ENCODE measurements at regions not wholly inside any gene's neighbourhood (a gene's known extent, or its start where the extent isn't known, plus 50 kb on each side); places are given as distances from the start of the nearest gene placed in this dataset.

DNA sequence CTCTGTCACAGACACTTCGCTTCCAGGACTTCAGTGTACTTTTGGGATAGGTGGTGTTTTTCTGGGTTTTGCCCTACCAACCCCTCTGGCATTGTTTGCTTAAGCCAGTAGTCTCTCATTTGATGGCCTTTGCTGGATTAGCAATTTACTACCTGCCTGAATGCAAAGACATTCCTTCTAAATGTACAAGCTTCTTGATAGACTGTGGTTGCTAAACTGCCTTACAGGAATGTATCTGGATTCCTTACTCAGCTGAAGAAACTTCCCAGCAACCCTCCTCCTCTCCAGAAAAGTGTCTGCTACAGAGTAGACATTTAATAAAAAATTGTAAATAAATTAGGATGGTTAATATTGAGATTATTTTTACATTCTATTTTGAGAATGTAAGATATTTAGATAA lies 1916.7 kb downstream of the EFNA5 start:
- no peak for DNase-seq (ENCODE audit: low spot score)
- no peaks in the 10 kb centered on the region for H3K36me3 Mint-ChIP-seq (ENCODE audit: low read depth)
- H3K27me3 Mint-ChIP-seq (ENCODE audit: low read depth) = no peaks in the 10 kb centered on the region
- peaks cover 28% of the 10 kb centered on the region for H3K9me3 Mint-ChIP-seq
- no peaks in the 10 kb centered on the region for H3K4me1 Mint-ChIP-seq (ENCODE audit: low read depth)
- H3K4me3 Mint-ChIP-seq = no peak overlapping the region
- no peak overlapping the region for H3K27ac Mint-ChIP-seq

DNA sequence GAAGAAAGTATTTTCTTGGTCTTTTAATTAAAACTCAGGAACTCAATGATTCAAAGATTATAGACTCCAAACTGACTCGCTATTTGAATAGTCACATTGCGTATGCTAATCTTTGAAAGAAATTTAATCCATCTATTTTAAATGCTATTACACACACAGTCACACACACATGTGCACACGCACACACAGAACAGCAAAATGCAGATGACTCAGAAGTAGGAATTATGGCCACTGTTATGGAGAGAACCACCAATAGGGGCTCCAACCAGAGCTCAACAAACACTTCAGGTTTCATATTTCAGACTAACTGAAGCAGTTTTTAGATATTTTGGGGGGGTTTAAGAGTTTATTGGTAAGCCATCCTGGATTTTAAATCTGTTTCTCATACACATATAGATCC lies 1917.9 kb downstream of the EFNA5 start:
- H3K27ac Mint-ChIP-seq = no peak overlapping the region
- DNase-seq (ENCODE audit: low spot score) = no peak
- H3K4me3 Mint-ChIP-seq = no peak overlapping the region
- H3K9me3 Mint-ChIP-seq = peaks cover 26% of the 10 kb centered on the region
- no peaks in the 10 kb centered on the region for H3K36me3 Mint-ChIP-seq (ENCODE audit: low read depth)
- H3K4me1 Mint-ChIP-seq (ENCODE audit: low read depth) = no peaks in the 10 kb centered on the region
- no peaks in the 10 kb centered on the region for H3K27me3 Mint-ChIP-seq (ENCODE audit: low read depth)

- no peaks in the 10 kb centered on the region for H3K36me3 Mint-ChIP-seq (ENCODE audit: low read depth)
- H3K9me3 Mint-ChIP-seq = peaks cover 30% of the 10 kb centered on the region
- H3K27ac Mint-ChIP-seq = no peak overlapping the region
- no peaks in the 10 kb centered on the region for H3K4me1 Mint-ChIP-seq (ENCODE audit: low read depth)
- DNase-seq (ENCODE audit: low spot score) = no peak
- no peak overlapping the region for H3K4me3 Mint-ChIP-seq
- H3K27me3 Mint-ChIP-seq (ENCODE audit: low read depth) = no peaks in the 10 kb centered on the region
Observed at GRCh38 chr5:105751908-105752307, 1918.8 kb downstream of the EFNA5 start.

DNA sequence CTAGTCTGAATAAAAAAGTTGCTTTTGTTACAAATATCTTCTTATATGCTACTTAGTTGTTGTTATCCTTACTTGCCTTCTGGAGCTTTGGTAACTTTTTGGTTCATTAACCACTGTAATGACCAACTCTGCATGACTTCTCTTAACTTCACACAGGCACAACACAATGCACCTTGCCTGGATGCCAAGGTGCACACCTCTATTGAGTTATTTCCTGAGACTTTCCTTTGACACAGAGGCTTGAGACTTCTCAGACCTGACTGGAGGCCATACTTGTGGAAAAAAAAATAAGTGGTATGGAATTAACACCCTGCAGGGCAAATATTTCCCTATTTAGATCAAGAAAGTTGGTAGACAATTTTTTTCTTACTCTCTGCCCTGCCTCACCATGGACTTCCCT lies 1925.6 kb downstream of the EFNA5 start:
- no peak overlapping the region for H3K4me3 Mint-ChIP-seq
- no peak for DNase-seq (ENCODE audit: low spot score)
- H3K9me3 Mint-ChIP-seq = peaks cover 22% of the 10 kb centered on the region
- no peak overlapping the region for H3K27ac Mint-ChIP-seq
- H3K27me3 Mint-ChIP-seq (ENCODE audit: low read depth) = no peaks in the 10 kb centered on the region
- no peaks in the 10 kb centered on the region for H3K36me3 Mint-ChIP-seq (ENCODE audit: low read depth)
- H3K4me1 Mint-ChIP-seq (ENCODE audit: low read depth) = no peaks in the 10 kb centered on the region

DNA sequence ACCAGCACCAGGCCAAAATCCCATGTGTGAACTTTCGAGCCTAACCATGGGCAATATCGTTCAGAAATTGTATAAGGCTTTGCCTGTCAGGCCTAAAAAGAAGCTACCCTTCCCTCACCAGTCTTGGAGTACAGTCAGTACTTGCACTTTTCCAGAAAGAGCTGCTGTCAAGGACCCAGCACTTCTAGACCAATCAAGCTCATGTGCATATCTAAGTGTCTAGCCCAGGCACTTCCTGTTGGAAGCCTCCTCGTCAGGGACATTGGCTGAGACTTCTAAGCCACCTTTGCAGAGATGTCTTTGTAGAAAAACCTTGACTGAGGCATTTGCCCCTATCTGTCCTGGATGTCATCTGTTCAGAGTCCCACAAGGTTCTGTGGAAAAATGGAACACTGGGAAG lies 1930.5 kb downstream of the EFNA5 start:
- no peak for DNase-seq (ENCODE audit: low spot score)
- H3K4me3 Mint-ChIP-seq = no peak overlapping the region
- H3K27me3 Mint-ChIP-seq (ENCODE audit: low read depth) = no peaks in the 10 kb centered on the region
- no peaks in the 10 kb centered on the region for H3K36me3 Mint-ChIP-seq (ENCODE audit: low read depth)
- no peak overlapping the region for H3K27ac Mint-ChIP-seq
- no peaks in the 10 kb centered on the region for H3K4me1 Mint-ChIP-seq (ENCODE audit: low read depth)
- H3K9me3 Mint-ChIP-seq = peaks cover 19% of the 10 kb centered on the region

GRCh38 chr5:105739732-105740131 lies 1931.0 kb downstream of the EFNA5 start:
- DNase-seq (ENCODE audit: low spot score) = no peak

DNA sequence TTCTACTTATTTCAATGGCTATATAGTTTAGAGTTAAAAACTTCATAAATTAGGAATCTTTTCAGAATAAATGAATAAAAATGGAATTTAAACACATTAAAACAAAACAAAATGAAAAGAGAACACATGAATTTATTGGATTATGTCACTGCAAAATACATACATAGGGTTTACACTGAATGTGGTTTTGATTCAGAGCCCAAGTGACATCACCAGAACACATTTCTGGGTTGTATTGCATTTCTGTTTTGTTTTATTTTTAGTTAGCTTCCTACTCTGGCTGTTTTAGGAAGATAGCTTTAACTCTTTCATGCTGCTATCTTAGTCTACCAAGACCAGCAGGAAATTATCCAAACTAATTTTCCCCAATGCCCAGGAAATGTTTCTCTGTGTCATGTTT lies 1935.0 kb downstream of the EFNA5 start:
- Mint-ChIP-seq H3K36me3 (ENCODE audit: low read depth) (no peaks in the 10 kb centered on the region), H3K4me1 (ENCODE audit: low read depth) (no peaks in the 10 kb centered on the region), H3K27me3 (ENCODE audit: low read depth) (no peaks in the 10 kb centered on the region), H3K27ac (no peak overlapping the region), H3K9me3 (peaks cover 9% of the 10 kb centered on the region), H3K4me3 (no peak overlapping the region)
- no peak for DNase-seq (ENCODE audit: low spot score)

More at GRCh38 chr5:105739732-105740131, 1931.0 kb downstream of the EFNA5 start:
- Mint-ChIP-seq H3K4me1 (ENCODE audit: low read depth) (no peaks in the 10 kb centered on the region), H3K4me3 (no peak overlapping the region), H3K9me3 (peaks cover 15% of the 10 kb centered on the region), H3K27ac (no peak overlapping the region), H3K27me3 (ENCODE audit: low read depth) (no peaks in the 10 kb centered on the region), H3K36me3 (ENCODE audit: low read depth) (no peaks in the 10 kb centered on the region)

DNA sequence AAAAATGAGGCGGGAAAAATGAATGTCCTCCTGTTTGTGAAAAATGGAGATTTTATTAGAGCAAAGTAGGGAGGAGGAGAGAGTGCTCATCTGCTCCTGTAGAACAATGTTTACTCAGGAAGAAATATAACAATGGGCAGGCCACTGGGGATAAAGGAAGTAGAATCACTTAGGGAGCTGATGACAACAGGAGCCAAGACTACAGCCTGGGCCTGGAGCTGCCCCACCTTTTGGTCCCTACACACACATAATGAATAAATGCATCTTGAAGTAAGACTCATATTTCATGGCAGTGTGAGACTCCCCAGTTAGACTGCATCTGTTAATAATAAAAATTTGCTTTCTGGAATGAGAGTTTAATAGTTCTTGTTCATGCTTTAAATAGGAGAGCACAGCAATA lies 1939.8 kb downstream of the EFNA5 start:
- Mint-ChIP-seq H3K36me3 (ENCODE audit: low read depth) (no peaks in the 10 kb centered on the region), H3K4me1 (ENCODE audit: low read depth) (no peaks in the 10 kb centered on the region), H3K4me3 (no peak overlapping the region), H3K27ac (no peak overlapping the region), H3K27me3 (ENCODE audit: low read depth) (no peaks in the 10 kb centered on the region), H3K9me3 (peaks cover 9% of the 10 kb centered on the region)
- no peak for DNase-seq (ENCODE audit: low spot score)

GRCh38 chr5:105726093-105726492 lies 1944.6 kb downstream of the EFNA5 start:
- no peak for DNase-seq (ENCODE audit: low spot score)
- no peak overlapping the region for H3K27ac Mint-ChIP-seq
- H3K36me3 Mint-ChIP-seq (ENCODE audit: low read depth) = no peaks in the 10 kb centered on the region
- no peaks in the 10 kb centered on the region for H3K27me3 Mint-ChIP-seq (ENCODE audit: low read depth)
- no peaks in the 10 kb centered on the region for H3K4me1 Mint-ChIP-seq (ENCODE audit: low read depth)
- H3K4me3 Mint-ChIP-seq = no peak overlapping the region
- peaks cover 33% of the 10 kb centered on the region for H3K9me3 Mint-ChIP-seq

- Mint-ChIP-seq H3K27ac (no peak overlapping the region), H3K4me3 (no peak overlapping the region), H3K27me3 (ENCODE audit: low read depth) (no peaks in the 10 kb centered on the region), H3K9me3 (peaks cover 27% of the 10 kb centered on the region), H3K4me1 (ENCODE audit: low read depth) (no peaks in the 10 kb centered on the region), H3K36me3 (ENCODE audit: low read depth) (no peaks in the 10 kb centered on the region)
- DNase-seq (ENCODE audit: low spot score) = no peak
Observed at GRCh38 chr5:105708442-105708841, 1962.3 kb downstream of the EFNA5 start.

GRCh38 chr5:105702323-105702722 lies 1968.4 kb downstream of the EFNA5 start:
- DNase-seq (ENCODE audit: low spot score) = no peak
- Mint-ChIP-seq H3K4me3 (no peak overlapping the region), H3K9me3 (peaks cover 58% of the 10 kb centered on the region), H3K36me3 (ENCODE audit: low read depth) (no peaks in the 10 kb centered on the region), H3K27me3 (ENCODE audit: low read depth) (no peaks in the 10 kb centered on the region), H3K27ac (no peak overlapping the region), H3K4me1 (ENCODE audit: low read depth) (no peaks in the 10 kb centered on the region)

- DNase-seq (ENCODE audit: low spot score) = no peak
- Mint-ChIP-seq H3K36me3 (ENCODE audit: low read depth) (no peaks in the 10 kb centered on the region), H3K4me3 (no peak overlapping the region)
Observed at GRCh38 chr5:105696440-105696839, 1974.3 kb downstream of the EFNA5 start.

GRCh38 chr5:105695941-105696340 lies 1974.8 kb downstream of the EFNA5 start:
- Mint-ChIP-seq H3K9me3 (peaks cover 36% of the 10 kb centered on the region), H3K36me3 (ENCODE audit: low read depth) (no peaks in the 10 kb centered on the region), H3K27ac (no peak overlapping the region), H3K27me3 (ENCODE audit: low read depth) (no peaks in the 10 kb centered on the region), H3K4me1 (ENCODE audit: low read depth) (no peaks in the 10 kb centered on the region), H3K4me3 (no peak overlapping the region)
- DNase-seq (ENCODE audit: low spot score) = no peak

More at GRCh38 chr5:105696440-105696839, 1974.3 kb downstream of the EFNA5 start:
- H3K27ac Mint-ChIP-seq = no peak overlapping the region
- H3K9me3 Mint-ChIP-seq = peaks cover 41% of the 10 kb centered on the region
- H3K27me3 Mint-ChIP-seq (ENCODE audit: low read depth) = no peaks in the 10 kb centered on the region
- no peaks in the 10 kb centered on the region for H3K4me1 Mint-ChIP-seq (ENCODE audit: low read depth)

DNA sequence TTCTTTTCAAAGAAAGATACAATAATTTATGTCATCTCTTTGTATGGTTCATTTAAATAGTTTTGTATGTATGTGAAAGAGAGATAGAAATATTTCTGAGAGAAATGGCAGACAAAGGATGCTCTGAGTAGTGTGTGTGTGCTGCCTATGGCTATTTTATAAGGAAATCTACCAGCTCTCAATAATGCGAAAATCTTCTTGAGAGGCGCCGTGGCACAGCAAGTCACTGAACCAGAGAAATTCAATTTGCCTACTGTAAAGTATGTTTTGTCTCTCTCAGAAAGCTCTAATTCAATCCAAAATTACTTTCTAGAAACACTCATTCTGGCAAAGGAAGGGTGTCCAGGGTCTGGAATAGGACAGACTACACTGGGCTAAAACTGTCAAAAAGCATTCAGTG lies 1981.1 kb downstream of the EFNA5 start:
- H3K9me3 Mint-ChIP-seq = peaks cover 19% of the 10 kb centered on the region
- no peaks in the 10 kb centered on the region for H3K4me1 Mint-ChIP-seq (ENCODE audit: low read depth)
- no peaks in the 10 kb centered on the region for H3K27me3 Mint-ChIP-seq (ENCODE audit: low read depth)
- H3K27ac Mint-ChIP-seq = no peak overlapping the region
- no peak overlapping the region for H3K4me3 Mint-ChIP-seq
- no peaks in the 10 kb centered on the region for H3K36me3 Mint-ChIP-seq (ENCODE audit: low read depth)
- no peak for DNase-seq (ENCODE audit: low spot score)

DNA sequence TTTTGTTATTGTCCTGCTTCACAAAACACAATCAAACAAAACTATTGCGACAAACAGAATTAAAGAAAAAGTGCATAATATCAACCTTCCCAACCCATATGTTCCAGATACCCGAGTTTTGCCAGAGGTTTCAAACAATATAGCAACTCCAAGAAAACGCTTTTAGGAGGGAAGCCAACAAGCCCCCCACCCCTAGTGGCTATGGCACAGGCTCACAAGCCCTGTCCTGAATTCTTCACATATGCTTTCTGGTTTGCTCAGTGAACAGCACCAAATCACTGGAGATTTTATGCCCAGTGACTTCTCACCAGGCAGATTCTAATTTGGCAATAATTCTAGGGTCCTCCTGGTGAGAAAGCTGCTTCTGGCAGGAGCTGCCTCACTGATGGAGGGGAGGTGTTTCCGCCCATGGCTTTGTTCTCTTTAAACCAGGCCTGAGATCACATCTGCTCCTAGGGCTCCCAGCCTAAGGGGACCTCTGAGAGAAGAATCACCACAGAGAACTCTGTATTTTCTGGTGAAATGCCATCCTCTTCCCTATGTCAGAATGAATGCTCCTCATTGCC lies 1982.4 kb downstream of the EFNA5 start:
- Mint-ChIP-seq H3K4me3 (no peak overlapping the region), H3K36me3 (ENCODE audit: low read depth) (no peaks in the 10 kb centered on the region), H3K27me3 (ENCODE audit: low read depth) (no peaks in the 10 kb centered on the region), H3K4me1 (ENCODE audit: low read depth) (no peaks in the 10 kb centered on the region), H3K27ac (no peak overlapping the region), H3K9me3 (peaks cover 19% of the 10 kb centered on the region)
- no peak for DNase-seq (ENCODE audit: low spot score)

Measured in T-helper 2 cell treated with Interferon-gamma antibody and Interleukin-4, amounts not matched to agents 5 μg/mL and 100 μg/mL, for 36 hours (primary cell).